SK-N-MC (cell line): ENCODE measurements at regions not wholly inside any gene's neighbourhood (a gene's known extent, or its start where the extent isn't known, plus 50 kb on each side); places are given as distances from the start of the nearest gene placed in this dataset.

ENCODE experiments used
- DNase-seq: peaks from one replicate; pipeline ENCODE4 v3.0.0-alpha.2; 2011; ENCODE audit warnings: low read depth, low spot score
- H3K27ac ChIP-seq: fragments of 200-600 bp; sonication (generic); 2 replicates; pipeline ENCODE4 v1.5.1; 2016; ENCODE audit warnings: mixed run types
- H3K36me3 ChIP-seq: fragments of 200-600 bp; sonication (generic); 2 replicates; pipeline ENCODE4 v1.6.1; 2017; ENCODE audit warnings: antibody characterized with exemption, low read length, mixed read lengths; ENCODE audit not compliant: insufficient read depth
- H3K4me3 ChIP-seq: fragments of 200-600 bp; sonication (generic); 2 replicates; pipeline ENCODE4 v1.5.1; 2016
- H3K9ac ChIP-seq: fragments of 200-600 bp; sonication (generic); 2 replicates; pipeline ENCODE4 v1.8.0; 2017; ENCODE audit warnings: mixed run types, mixed read lengths; ENCODE audit not compliant: insufficient read length
- H3K9me3 ChIP-seq: fragments of 200-600 bp; sonication (generic); 2 replicates; pipeline ENCODE4 v1.6.1; 2017; ENCODE audit warnings: low read depth, mild to moderate bottlenecking, antibody characterized with exemption, low read length, moderate library complexity, mixed read lengths
- EZH2 ChIP-seq: fragments of 200-600 bp; sonication (generic); IDR thresholded peaks from one replicate; pipeline ENCODE4 v1.6.1; 2017; ENCODE audit warnings: antibody characterized with exemption
- FOXP2 ChIP-seq: optimal IDR thresholded peaks from 2 replicates; pipeline ENCODE3; 2011; ENCODE audit warnings: mild to moderate bottlenecking, moderate library complexity; ENCODE audit not compliant: insufficient read depth; ENCODE audit errors: extremely low read length, control extremely low read depth
- POLR2AphosphoS5 ChIP-seq: IDR thresholded peaks from 2 replicates; pipeline ENCODE4 v1.6.1; 2012; ENCODE audit warnings: mild to moderate bottlenecking, low read depth, low read length, borderline replicate concordance

DNA sequence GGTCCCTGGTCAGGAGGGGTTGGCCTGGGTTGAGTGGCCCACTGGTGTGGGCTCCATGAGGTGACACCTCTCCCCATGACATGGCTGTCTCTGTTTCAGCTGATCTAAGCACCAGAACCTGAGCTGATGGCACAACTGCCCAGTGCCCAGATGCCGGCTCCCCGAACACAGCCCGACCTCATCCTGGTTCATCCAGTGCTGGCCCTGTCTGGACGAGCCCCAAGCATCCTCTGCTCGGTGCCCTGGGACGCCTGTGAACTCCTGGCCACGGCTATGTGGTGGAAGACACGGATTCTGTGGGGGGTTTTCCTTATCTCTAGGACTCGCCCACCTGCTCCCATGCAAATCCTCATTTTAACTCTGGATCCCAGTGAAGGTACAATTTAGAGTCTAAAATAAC is 389.2 kb downstream of the SHANK2 start:
- Histone ChIP-seq H3K9me3 (no peaks in the 10 kb centered on the region), H3K36me3 (no peaks in the 10 kb centered on the region), H3K27ac (no peak overlapping the region), H3K4me3 (no peak overlapping the region), H3K9ac (no peak overlapping the region)
- no peak for DNase-seq
- no peak for TF ChIP-seq POLR2AphosphoS5
- no peak for TF ChIP-seq FOXP2
- TF ChIP-seq EZH2, result no peak

DNA sequence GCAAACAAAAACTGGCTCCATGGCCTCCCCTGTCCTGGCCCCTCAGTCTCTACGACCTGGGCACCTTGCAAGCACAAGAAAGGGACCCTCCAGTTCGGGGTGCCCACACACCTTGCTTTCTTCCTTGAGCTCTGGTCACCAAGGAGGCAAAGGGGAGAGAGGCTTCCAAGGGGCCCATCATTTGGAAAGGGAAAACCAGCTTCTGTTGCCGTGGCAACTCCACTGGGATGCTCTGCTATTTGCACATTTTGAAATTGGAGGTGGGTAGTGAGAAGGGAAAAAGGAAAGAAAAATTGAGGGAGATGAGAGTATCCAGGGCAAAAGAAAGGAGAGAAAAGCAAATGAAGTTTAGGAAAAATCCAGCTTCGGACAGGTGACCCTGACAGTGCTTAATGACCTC is 388.4 kb downstream of the SHANK2 start:
- no peak overlapping the region for H3K27ac ChIP-seq
- TF ChIP-seq FOXP2 (no peak), EZH2 (no peak), POLR2AphosphoS5 (no peak)
- H3K9ac ChIP-seq, result no peak overlapping the region
- DNase-seq, result no peak
- H3K4me3 ChIP-seq, result no peak overlapping the region
- H3K36me3 ChIP-seq, result no peaks in the 10 kb centered on the region
- no peaks in the 10 kb centered on the region for H3K9me3 ChIP-seq

DNA sequence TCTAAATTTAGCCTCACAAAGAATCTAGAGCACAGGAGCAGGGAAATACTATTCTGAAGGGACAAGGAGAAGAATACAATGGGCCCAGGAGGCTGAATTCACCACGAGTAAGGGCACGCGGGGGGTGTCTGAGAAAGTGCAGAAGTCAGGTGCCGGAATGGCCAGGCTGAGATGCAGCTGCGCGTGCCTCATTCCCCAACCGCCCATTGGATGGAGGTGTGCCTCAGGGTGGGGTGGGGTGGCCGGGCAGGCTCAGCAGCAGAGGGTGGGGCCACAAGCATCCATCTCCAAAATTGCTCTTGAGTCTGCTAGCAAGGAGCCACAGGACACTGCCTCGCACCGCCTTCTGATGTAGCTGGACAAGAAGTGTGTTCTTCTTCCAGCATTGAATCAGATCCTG is 387.0 kb downstream of the SHANK2 start:
- no peak overlapping the region for H3K27ac ChIP-seq
- no peaks in the 10 kb centered on the region for H3K36me3 ChIP-seq
- no peak overlapping the region for H3K9ac ChIP-seq
- TF ChIP-seq POLR2AphosphoS5, result no peak
- no peak for TF ChIP-seq EZH2
- TF ChIP-seq FOXP2, result no peak
- H3K4me3 ChIP-seq, result no peak overlapping the region
- H3K9me3 ChIP-seq, result no peaks in the 10 kb centered on the region
- no peak for DNase-seq

DNA sequence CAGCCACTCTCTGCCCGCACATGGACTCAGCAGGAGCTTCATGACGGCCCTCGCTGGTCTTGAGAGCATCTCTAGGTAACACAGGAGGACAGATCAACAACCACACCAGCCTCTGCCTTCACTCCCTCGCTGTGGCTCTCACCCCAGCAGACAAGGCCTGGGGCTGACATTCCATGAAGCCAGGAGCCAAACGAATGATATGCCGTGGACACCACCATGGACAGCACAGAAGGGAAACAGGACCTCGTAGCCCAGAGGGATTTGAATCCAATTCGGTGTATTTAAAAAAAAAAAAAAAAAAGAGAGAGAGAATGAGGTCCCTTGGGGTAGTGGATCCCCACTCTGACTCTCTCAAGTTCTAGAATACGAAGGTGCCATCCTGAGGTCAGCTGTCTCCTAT is 385.5 kb downstream of the SHANK2 start:
- no peak for DNase-seq
- TF ChIP-seq EZH2, result no peak
- no peak for TF ChIP-seq FOXP2
- TF ChIP-seq POLR2AphosphoS5, result no peak
- H3K36me3 ChIP-seq, result no peaks in the 10 kb centered on the region
- H3K9ac ChIP-seq, result no peak overlapping the region
- H3K4me3 ChIP-seq, result no peak overlapping the region
- no peaks in the 10 kb centered on the region for H3K9me3 ChIP-seq
- no peak overlapping the region for H3K27ac ChIP-seq

DNA sequence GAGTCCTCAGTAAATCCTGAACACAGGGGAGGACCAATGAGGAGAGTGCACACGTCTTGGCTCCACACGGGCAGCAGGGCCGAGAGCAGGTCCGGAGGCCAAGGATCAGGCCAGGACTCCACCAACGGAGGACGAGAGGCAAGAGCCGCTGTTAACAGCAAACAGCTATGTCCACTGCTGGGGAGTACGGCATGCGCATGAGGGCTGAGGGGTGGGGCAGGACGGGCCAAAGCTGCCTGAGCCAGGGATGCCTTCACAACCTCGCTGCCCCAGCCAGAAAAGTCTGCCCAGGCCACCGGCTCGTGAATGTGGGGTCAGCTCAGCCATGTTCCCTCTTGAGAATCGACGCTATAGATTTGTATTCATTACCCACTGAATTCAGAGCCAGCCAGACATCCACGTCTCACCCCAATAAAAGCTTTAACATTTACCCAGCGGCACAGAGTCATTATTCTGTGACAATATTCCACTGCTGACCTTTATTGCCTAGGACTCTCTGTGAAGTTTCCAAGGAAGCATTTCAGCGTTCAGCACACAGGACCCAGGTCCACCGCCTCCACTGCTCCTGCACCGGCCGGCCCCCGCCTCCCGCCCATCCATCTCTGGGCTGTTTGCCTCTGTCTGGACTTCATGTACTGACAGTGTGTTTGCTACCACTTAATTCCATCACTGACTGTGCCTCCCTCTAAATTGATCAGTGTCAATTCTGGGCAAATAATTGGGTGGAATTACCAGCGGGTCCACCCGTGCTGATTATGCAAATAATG is 384.9 kb downstream of the SHANK2 start:
- no peak for DNase-seq
- Histone ChIP-seq H3K27ac (no peak overlapping the region), H3K9ac (no peak overlapping the region), H3K9me3 (no peaks in the 10 kb centered on the region), H3K4me3 (no peak overlapping the region), H3K36me3 (no peaks in the 10 kb centered on the region)
- TF ChIP-seq FOXP2 (no peak), POLR2AphosphoS5 (no peak), EZH2 (no peak)

DNA sequence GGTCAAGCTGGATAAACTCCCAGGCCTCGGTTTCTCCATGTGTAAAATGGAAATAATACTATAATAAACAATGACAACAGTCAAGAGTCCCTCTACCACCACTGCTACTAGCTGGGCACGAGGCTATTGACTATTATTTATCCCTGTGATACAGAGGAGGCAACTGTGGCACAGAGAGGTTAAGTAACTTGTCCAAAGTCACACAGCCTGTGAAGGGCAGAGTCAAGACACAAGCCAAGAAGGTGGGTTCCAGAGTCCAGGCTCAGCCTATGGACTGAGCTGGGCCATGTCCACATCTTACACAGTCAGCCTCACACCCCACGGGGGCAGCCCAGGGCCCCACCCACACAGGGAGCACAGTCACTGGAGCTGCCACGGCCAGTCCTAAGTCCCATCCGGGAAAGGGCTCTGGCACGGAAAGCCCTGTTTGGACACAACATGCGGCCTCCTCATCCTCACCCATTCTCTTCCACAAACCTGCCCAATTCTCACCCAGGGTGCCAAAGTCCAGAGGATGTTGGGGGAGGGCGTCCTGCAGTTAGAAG is 384.0 kb downstream of the SHANK2 start:
- Histone ChIP-seq H3K27ac (no peak overlapping the region), H3K36me3 (no peaks in the 10 kb centered on the region), H3K4me3 (no peak overlapping the region), H3K9ac (no peak overlapping the region), H3K9me3 (no peaks in the 10 kb centered on the region)
- TF ChIP-seq FOXP2 (no peak), EZH2 (no peak), POLR2AphosphoS5 (no peak)
- no peak for DNase-seq

DNA sequence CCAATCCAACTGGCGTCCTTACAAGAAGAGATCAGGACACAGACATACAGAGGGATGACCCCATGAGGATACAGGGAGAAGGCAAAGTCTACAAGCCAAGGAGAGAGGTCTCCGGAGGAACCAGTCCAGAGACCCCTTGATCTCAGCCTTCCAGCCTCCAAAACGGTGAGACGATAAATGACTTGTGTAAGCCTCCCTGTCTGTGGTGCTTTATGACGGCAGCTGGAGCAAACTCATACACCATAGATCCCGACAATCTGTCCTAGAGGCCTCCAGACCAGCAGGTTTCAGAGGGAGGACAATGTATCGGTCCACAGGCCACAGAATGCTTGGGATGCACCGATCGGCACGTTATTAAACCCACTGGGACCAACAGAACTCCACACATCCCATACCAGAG is 383.3 kb downstream of the SHANK2 start:
- no peak overlapping the region for H3K27ac ChIP-seq
- H3K9me3 ChIP-seq, result no peaks in the 10 kb centered on the region
- no peak for DNase-seq
- H3K36me3 ChIP-seq, result no peaks in the 10 kb centered on the region
- no peak overlapping the region for H3K9ac ChIP-seq
- TF ChIP-seq POLR2AphosphoS5 (no peak), EZH2 (peak; percentile 87)
- no peak overlapping the region for H3K4me3 ChIP-seq

DNA sequence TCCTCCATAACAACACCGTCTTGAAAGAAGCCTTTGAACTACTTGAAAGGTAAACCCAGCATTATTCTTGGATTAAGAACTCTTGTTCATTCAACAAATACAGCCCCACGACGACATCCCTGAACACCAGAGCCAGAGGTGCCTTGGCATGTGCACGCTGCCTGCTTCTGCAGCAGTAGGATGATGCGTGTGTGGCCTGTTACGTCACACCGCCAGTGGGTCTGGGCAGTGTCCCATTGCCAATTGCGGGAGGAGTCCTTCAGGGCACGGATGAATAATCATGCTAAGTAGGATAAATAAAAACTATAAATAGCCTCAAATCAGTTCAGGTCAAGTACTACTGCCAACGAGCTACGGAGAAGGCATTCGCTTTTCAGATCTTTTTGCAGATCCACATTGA is 380.5 kb downstream of the SHANK2 start:
- Histone ChIP-seq H3K9me3 (no peaks in the 10 kb centered on the region), H3K9ac (no peak overlapping the region), H3K27ac (no peak overlapping the region), H3K4me3 (no peak overlapping the region), H3K36me3 (no peaks in the 10 kb centered on the region)
- TF ChIP-seq EZH2 (no peak), POLR2AphosphoS5 (no peak), FOXP2 (no peak)
- no peak for DNase-seq

DNA sequence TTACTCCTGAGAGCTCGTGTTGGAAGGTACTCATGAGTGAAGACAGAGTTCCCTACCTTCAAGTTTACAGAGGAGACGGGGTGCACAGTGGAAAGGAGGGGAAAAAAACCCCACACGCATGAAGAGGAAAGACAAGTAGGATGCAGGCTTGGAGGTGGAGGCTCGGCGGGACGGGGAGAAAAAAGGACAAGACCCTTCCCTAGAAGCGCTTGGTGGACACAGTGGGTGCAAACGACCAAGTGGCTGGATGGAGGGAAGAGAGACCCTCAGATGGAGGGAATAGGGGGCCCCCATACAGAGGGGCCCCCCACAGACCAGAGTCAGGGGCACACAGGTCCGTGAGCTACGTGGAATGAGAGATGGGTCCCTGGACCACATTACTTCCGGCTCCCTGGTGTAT is 380.1 kb downstream of the SHANK2 start:
- Histone ChIP-seq H3K36me3 (no peaks in the 10 kb centered on the region), H3K4me3 (no peak overlapping the region), H3K9ac (no peak overlapping the region), H3K9me3 (no peaks in the 10 kb centered on the region), H3K27ac (no peak overlapping the region)
- no peak for TF ChIP-seq FOXP2
- no peak for TF ChIP-seq POLR2AphosphoS5
- TF ChIP-seq EZH2, result no peak
- DNase-seq, result no peak
